ENCODE measurements at regions not wholly inside any gene's neighbourhood (a gene's known extent, or its start where the extent isn't known, plus 50 kb on each side); places are given as distances from the start of the nearest gene placed in this dataset.

DNA sequence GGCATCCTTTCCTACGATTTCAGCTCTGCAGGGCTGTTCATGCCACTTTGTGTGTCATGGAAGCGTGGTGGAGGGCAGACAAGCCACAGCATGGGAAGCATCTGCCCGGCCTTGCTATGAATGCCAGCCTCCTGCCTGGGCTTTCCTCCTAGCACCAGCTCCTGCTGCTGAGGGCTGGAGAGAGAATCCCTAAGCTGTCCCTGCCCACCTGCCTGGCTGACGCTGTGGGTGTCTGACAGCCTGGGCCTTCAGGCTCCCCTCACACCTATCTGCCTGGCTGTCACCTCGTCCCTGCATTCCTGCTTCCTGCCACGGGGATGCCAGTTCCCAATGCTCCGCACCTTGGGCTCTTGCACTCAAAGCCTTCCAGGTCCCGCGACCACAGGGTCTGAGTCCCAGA, 606.5 kb upstream of the MGMT start:
- in situ Hi-C loops (cut with MboI; ENCODE audit: low sequenced_read_pairs), result loop anchor here (25.0 kb wide), 1 partner anchor 598 kb away; no protein-coding TSS in a partner anchor

DNA sequence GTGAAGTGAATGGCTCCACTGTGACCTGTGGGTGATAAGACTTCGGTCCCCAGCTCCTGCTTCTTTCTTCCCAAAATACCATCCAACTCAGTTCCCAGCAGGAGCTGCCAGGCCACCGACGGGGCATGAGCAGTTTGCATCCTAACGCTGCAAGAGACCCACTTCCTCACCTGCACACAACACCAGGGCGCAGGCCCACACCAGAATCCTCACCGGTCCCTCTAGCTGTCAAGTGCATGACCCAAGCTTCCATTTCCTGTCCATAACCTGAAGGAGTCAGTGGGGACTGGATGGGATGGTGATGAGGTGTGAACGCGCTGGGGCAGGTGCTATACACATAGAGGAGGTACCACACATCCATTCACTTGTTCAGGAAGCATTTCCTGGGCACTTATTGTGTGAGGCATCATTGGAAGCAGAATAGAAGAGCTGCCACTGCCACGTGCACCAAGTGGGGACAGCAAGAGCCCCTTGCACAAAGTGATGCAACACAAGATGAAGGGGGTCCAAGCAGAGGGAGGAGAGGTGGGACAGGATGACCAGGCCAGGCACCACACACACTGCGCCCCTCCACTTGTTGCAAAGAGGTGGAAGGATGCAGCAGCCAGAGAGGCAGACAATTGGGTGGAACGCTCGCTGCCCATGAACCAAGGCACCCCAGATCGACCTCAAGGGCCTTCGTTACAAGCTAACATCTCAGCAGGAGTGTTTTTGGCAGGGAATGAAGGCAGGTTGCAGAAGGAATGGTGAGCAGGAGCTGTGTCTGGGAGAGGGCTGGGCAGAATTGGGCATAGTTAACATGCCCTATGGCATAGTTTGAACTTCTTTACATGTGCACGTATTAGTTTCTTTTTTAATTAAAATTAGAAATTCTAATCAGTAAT, 605.8 kb upstream of the MGMT start:
- in situ Hi-C loops (cut with MboI; ENCODE audit: low sequenced_read_pairs), result loop anchor here (25.0 kb wide), 1 partner anchor 599 kb away; no protein-coding TSS in a partner anchor

DNA sequence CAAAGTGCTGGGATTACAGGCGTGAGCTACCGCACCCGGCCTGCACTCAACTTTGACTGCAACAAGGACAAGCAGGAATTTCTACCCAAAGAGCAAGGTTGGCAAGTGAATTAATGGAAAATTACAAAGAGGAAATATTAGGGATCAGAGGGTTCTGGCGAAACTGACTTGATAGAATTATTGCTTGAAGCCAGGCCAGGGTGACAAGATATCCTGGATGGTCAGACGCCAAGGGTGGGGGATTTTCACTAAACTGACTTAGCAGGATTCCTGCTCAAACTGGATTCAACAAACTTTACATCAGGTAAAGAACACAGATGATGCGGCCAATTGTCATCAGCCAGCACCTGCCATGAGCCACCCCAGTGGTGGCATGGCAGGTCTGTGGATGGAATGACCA, 603.6 kb upstream of the MGMT start:
- in situ Hi-C loops (cut with MboI; ENCODE audit: low sequenced_read_pairs), result loop anchor here (25.0 kb wide), 1 partner anchor 601 kb away; no protein-coding TSS in a partner anchor

DNA sequence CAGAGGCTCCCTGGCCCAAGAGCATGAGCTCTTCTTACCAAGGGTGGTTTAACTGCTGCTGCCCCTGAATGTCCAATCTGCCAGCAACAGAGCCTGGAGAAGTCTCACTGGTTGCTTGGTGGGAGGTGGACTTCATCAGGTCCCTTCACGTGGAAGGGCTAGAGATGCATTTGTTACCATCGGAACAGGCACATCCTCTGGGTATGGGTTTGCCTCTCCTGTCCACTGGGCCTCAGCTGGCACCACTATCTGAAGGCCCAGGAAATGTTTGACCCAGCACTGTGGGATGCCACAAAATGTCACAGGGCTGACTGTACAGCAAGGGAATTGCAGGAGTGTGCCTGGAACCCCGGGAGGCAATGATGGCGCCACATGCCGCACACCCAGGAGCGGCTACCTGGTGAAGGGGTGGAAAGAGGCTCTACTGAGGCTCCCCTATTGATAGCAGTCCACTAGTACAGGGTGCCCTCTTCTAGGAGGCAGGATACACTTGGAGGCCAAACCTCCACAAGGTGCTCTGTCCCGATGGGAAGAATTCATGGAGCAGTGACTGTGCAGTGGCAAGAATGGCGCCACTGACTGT, 603.1 kb upstream of the MGMT start:
- in situ Hi-C loops (cut with MboI; ENCODE audit: low sequenced_read_pairs), result loop anchor here (25.0 kb wide), 1 partner anchor 602 kb away; no protein-coding TSS in a partner anchor

DNA sequence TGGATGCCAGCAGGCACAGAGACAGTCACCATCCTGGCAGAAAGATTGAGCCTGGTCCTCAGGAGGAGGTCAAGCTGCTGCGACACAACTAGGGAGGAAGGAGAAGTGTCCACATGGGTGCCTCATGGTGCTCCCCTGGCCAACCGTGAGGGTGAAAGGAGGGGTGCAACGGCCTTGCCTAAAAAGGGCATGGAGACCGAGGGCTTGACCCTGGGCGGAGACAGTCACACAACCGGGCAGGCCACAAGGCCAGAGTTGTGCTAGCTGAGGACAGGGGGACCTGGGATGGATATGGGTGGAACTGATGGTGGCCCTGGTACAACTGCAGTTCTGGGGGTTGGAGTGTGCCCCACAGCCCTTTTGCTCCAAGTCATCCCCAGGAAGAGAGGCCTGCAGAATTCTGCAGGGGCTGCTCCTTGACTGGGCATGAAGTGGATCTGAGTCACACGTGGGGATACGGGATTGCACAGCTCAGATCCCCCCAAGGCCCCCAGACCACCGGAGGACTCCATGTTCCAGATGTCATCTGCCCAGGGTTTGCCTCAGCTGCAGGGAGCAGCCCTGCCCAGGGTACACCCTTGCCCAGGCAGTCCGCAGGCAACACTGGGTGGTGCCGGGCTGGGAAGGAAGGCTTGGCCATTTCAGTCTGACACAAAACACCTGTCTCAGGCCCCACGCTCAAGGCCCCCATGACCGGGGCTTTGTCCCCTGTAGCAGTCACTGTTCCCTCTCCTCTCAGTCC, 602.3 kb upstream of the MGMT start:
- in situ Hi-C loops (cut with MboI; ENCODE audit: low sequenced_read_pairs), result loop anchor here (25.0 kb wide), 1 partner anchor 602 kb away; no protein-coding TSS in a partner anchor

DNA sequence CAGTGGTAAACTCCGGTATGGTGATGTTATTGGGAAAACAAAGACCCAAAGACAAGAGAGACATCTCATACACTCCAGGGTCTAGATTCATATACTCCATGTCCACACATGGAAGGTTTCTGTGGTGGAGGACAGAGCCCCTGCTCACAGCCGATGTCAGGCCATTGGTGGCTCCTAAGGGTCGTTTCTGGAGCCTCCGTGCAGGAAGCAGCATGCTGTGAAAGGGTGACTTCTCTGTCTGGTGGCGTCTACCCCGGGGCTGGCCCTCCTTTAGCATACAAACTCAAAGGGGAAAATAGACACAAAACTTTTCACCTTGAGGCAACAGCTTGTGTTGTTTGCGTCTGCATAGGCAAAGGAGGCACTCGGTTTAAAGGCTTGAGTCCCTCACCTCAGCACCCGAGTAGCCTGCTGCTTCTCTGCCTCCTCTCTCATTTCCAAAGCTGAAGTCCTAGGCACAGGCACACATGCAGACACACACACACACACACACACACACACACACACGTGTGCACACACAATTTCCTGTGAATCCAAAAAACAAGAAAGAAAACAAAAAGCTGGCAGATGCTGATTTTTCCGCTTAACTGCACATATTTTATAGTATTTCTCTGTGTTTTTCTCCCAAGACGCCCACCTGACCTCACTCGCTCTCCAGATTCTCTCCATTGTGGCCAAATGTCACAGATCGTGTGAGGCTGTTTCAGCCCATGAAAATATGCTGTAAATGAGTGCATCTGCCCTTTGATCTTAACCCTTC, 601.4 kb upstream of the MGMT start:
- in situ Hi-C loops (cut with MboI; ENCODE audit: low sequenced_read_pairs), result loop anchor here (25.0 kb wide), 1 partner anchor 603 kb away; no protein-coding TSS in a partner anchor

DNA sequence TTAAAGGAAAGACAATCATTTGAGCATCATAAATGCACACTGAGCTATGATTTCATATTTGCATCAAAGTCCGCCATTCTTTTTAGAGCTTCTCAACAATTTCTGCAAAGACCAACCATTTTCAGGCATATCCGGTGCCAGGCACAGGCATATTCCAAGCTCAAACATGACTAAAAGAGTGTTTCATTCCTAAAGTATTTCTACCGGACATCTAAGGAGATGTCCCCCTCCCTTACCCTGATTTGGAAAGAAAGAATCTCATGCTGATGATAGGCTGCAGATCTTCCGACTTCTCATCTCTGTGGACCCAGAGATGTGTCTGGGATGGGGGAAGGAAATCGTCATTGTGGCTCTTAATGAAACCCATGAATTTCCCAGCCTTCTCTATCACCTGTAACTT, 600.5 kb upstream of the MGMT start:
- in situ Hi-C loops (cut with MboI; ENCODE audit: low sequenced_read_pairs), result loop anchor here (25.0 kb wide), 1 partner anchor 604 kb away; no protein-coding TSS in a partner anchor

DNA sequence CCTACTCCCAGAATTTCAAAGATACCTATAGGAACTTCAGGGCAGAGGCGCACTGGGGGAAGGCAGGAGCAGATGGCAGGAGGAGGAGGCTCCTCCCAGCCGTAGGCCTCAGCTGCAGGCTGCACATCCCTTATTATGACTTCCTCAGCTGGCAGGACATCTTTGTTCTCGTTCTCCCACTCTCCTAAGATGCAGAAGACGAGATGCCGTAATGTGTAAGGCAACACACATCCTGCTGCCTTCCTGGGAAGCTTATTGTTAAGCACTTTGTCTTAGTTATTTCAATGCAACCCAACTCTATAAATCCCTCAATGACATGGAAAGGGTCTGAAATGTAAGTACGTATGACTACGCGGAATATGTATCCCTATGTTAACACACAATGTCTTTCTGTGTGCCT, 599.8 kb upstream of the MGMT start:
- in situ Hi-C loops (cut with MboI; ENCODE audit: low sequenced_read_pairs), result loop anchor here (25.0 kb wide), 1 partner anchor 605 kb away; no protein-coding TSS in a partner anchor

DNA sequence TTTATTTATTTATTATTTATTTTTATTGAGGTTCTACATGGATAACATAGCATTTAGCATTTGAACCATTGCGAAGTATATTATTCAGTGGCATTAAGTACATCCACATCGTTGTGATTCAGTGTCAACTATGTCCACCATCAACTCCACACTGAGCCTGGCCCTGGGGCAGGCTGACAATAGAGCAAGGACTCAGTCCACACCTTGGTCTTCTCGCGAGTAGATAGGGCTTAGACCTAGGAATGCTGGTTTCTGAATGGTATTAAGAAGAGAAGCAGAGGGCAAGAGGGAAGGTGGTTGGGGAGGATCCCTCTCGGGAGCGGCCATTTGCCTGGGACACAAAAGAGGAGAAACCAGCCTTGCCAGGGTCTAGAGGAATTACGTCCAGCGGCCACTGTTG, 599.2 kb upstream of the MGMT start:
- in situ Hi-C loops (cut with MboI; ENCODE audit: low sequenced_read_pairs), result loop anchor here (25.0 kb wide), 1 partner anchor 606 kb away; no protein-coding TSS in a partner anchor

DNA sequence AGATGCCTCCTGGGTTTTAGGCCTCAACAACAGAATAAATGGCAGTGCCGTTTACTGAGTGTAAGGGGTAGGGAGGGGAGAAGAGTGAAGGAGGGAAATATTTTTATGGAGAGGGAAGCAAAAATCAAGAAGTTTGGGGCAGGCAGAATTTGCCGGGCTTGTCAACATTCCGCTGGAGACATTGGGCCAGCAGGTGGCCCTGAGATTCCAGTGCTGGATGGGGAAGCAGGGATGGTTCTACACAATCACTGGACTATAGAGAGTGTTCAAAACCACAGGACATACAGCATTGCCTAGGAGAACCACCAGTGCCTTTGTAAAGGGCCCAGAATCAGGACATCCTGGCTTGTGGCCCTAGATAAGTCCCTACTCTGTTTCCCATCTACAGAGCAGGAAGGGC, 598.6 kb upstream of the MGMT start:
- in situ Hi-C loops (cut with MboI; ENCODE audit: low sequenced_read_pairs), result loop anchor here (25.0 kb wide), 1 partner anchor 606 kb away; no protein-coding TSS in a partner anchor

DNA sequence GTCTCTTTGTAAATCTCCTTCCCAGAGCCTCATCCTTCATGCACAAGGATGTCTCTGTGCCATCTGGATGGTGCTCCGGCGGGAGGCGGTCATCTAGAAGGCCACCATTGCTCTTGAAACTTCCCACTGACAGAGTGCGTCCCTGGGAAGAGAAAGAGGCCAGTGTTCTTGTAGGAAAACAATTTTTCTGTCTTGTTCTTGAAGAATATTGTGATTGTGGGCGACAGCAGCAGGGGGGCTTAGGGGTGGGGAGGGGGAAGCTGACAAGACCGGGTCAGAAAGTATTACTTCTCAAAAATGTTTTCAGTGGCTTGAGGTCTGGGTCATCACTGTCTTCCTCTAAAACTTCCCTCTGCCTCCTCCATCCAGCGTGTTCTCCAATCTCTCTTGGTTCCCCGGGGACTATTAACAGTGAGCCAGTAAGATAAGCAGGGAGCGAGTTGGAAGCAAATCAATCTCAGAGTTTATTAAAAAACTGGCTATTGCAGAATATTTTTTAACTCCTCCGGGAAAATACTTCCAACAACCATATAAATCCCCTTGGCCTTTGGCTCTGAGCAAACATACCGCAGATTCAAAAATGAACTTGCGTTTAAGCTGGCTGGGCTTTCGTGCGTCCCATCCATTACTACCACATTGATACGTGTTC, 597.8 kb upstream of the MGMT start:
- in situ Hi-C loops (cut with MboI; ENCODE audit: low sequenced_read_pairs), result loop anchor here (25.0 kb wide), 1 partner anchor 607 kb away; no protein-coding TSS in a partner anchor

DNA sequence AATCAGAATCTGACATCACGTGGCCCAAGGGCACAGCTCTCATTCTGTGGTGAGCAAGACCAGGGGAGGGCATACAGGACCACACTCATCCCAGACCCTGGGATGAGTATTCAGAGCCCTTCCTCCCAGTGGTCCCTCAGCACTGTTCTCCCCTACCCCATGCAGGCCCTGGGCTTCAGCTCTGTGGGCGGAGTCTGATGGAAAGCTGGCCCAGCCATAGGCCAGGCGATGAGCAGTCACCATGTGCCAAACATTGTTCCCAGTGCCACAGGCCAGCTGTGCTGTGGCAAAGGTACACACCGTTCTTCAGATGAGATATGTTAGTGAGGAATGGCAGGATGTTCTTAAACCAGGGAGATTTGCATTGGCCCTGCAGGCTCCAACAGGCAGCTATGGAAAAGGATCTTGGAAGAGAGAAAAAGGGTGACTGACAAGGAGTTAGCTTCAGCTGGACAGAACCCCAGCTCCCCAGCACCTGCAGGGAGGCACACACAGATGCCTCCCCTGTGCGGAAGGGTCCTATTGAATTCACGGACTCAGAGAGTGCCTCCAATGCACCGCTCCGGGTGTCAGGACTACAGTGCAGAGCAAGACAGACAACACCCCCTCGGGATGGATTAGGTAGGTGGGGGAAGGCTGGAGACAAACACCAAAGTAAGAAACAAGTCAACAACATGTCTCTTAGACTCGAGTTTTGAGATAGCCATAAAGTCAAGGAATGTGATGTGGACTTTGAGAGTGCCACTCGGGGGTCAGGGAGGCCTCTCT, 596.0 kb upstream of the MGMT start:
- in situ Hi-C loops (cut with MboI; ENCODE audit: low sequenced_read_pairs), result loop anchor here (25.0 kb wide), 1 partner anchor 609 kb away; no protein-coding TSS in a partner anchor

DNA sequence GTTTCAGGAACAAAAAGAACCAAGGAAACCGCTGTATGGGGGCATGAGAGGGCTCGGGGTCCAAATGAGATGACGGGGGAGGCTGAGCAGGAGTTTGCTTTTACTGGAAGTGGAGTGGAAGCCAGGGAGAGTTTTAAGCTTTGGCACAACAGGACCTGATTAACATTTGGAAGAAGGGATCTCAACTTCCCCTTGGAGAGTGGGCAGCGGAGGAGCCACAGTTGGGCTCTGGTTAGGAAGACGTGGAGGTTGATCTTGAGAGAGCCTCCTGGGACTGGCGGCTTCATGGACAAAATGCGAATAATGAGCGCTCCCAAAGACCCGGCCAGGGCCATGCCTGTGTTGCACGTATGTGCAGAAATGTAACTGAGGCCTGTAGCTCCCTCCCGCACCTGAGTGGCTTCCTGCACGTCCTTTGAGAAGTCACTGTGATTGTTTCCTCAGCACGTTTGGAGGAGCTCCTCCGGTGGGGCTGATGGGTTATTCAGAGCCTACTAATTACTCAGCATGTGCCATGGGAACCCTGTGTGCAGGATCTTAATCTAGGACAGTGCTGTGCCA, 595.3 kb upstream of the MGMT start:
- in situ Hi-C loops (cut with MboI; ENCODE audit: low sequenced_read_pairs), result loop anchor here (25.0 kb wide), 1 partner anchor 609 kb away; no protein-coding TSS in a partner anchor

DNA sequence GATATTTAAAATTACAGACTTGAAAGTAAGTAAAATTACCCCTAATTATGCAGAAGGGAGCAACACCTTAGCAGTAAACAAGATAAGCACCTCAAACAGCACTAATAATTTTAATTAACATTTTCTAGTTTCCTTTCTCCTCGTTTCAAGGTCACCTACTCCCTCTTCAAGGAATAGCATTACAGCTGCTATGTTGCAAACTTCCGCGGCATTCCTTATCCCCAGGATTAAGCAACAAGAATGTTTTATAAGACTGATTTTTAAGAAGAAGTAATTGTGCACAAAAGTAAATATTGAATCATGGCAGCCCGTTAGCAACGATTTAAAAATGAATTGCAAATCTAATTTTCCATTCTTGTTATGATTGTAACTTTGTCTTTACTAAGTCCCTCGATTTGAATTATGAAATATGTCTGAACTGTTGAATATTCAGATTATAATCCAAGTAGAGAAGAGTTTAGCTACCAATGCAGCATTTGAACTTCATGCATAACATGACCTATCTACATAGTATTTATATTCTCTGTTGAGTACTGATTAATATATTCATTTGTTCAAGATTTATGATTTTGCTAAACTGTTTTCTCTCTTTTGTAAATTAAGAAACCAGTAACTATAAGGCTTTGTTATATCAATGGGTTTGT, 593.5 kb upstream of the MGMT start:
- in situ Hi-C loops (cut with MboI; ENCODE audit: low sequenced_read_pairs), result loop anchor here (25.0 kb wide), 1 partner anchor 611 kb away; no protein-coding TSS in a partner anchor

DNA sequence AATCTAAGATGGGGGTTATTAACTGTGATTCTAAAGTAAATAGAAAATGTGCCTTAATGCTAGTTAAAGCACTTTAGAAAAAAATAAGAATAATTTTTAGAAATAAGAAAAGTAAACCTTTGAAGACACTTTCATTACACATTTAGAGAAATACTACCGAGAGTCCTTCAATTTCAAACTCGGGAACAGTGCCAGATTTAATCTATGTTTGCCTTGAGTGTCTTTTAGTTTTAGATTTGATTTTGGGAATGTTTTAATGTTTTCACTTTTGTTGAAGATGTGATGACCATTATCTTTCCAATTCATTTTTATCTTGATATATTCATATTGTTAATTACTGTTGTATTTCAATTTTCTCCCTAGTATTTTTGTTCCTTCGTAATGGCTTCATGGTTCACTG, 592.7 kb upstream of the MGMT start:
- in situ Hi-C loops (cut with MboI; ENCODE audit: low sequenced_read_pairs), result loop anchor here (25.0 kb wide), 1 partner anchor 612 kb away; no protein-coding TSS in a partner anchor

DNA sequence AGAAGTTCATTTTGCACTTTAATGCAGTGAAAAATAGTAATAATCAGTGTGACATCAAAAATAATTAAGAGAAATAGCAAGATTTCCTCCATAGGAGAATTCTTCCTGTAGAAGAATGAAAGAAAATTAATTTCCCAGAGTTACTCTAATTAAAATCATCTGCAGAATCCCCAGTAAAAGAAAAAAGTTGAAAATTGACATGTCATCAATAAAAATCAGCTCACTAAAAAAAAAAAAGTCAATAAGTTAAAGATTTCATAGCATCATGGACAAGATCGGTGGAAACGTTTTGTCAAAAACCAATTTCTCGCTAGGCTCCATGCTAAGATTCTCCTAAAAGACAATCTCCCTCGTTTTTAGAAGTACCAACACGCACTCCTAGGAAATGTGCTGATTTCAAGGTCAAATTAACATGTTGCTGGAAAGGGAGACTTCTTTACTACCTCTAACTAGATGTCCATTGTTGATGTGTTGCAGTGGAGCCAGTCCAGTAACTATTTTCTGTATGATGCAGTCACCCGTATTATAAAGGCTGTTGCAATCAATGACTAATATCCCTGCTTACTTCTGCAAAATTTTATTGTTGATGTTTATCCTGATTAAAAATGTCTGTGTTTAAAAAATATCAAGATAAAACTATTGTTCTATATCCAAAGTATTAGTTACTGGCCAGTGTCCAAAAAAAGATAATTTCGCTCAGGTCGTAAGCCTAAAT, 591.9 kb upstream of the MGMT start:
- in situ Hi-C loops (cut with MboI; ENCODE audit: low sequenced_read_pairs), result no loop called here
